Nephron (organoid): ENCODE measurements at regions not wholly inside any gene's neighbourhood (a gene's known extent, or its start where the extent isn't known, plus 50 kb on each side); places are given as distances from the start of the nearest gene placed in this dataset.

ENCODE experiments used
- H3K27ac Mint-ChIP-seq, 3 experiments: 2 replicates each; pipeline ENCODE4 v1.8.0; 2020; ENCODE audit warnings: mixed read lengths in 3 of 3, mild to moderate bottlenecking in 2 of 3, moderate library complexity in 1 of 3
- H3K27me3 Mint-ChIP-seq: 2 replicates; pipeline ENCODE4 v1.8.0; 2021; ENCODE audit warnings: low read depth, mild to moderate bottlenecking, moderate library complexity, mixed read lengths
- H3K36me3 Mint-ChIP-seq: 2 replicates; pipeline ENCODE4 v1.8.0; 2020; ENCODE audit warnings: low read depth, mixed read lengths
- H3K4me1 Mint-ChIP-seq: 2 replicates; pipeline ENCODE4 v1.8.0; 2020; ENCODE audit warnings: mixed read lengths
- H3K4me3 Mint-ChIP-seq, 3 experiments: 2 replicates each; pipeline ENCODE4 v1.8.0; 2020; ENCODE audit warnings: mild to moderate bottlenecking in 3 of 3, mixed read lengths in 3 of 3, moderate library complexity in 2 of 3
- H3K9me3 Mint-ChIP-seq: 2 replicates; pipeline ENCODE4 v1.8.0; 2020; ENCODE audit warnings: mixed read lengths
- TF ChIP-seq, protein P1 (sequence below), 3 experiments: fragments of 200-600 bp; sonication (generic); IDR thresholded peaks; one replicate each; pipeline ENCODE4 v1.5.0; 2021; ENCODE audit warnings: antibody characterized with exemption in 3 of 3; ENCODE audit not compliant: unreplicated experiment in 3 of 3

DNA sequence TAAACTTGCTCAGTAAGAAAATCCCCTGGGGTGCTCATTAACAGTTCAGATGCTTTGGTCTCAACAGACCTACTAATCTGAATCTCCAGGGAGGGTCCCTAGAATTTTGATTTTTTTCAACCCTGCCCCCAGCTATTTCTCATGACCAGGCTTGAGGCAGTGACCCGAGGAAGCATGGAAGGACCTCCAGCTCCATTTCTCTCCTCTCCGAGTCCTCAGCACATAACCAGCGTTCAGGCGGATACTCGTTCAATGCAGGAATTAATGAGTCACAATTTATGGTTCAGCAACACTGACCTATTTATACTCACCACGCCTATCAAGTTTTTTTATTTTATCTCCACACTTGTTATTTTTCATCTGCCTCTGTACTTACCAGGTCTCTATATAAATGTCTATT lies 369.2 kb upstream of the CDH4 start:
- Mint-ChIP-seq H3K4me3 (no peak overlapping the region), H3K36me3 (no peaks in the 10 kb centered on the region), H3K4me1 (no peaks in the 10 kb centered on the region), H3K27ac (no peak overlapping the region), H3K9me3 (peaks cover under 1% of the 10 kb centered on the region), H3K27me3 (peaks cover 15% of the 10 kb centered on the region)
- TF ChIP-seq, protein P1, sequence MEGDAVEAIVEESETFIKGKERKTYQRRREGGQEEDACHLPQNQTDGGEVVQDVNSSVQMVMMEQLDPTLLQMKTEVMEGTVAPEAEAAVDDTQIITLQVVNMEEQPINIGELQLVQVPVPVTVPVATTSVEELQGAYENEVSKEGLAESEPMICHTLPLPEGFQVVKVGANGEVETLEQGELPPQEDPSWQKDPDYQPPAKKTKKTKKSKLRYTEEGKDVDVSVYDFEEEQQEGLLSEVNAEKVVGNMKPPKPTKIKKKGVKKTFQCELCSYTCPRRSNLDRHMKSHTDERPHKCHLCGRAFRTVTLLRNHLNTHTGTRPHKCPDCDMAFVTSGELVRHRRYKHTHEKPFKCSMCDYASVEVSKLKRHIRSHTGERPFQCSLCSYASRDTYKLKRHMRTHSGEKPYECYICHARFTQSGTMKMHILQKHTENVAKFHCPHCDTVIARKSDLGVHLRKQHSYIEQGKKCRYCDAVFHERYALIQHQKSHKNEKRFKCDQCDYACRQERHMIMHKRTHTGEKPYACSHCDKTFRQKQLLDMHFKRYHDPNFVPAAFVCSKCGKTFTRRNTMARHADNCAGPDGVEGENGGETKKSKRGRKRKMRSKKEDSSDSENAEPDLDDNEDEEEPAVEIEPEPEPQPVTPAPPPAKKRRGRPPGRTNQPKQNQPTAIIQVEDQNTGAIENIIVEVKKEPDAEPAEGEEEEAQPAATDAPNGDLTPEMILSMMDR (IDR thresholded peaks at IDR 0.05; ENCODE audit: unreplicated experiment in 3 of 3) = no peak

DNA sequence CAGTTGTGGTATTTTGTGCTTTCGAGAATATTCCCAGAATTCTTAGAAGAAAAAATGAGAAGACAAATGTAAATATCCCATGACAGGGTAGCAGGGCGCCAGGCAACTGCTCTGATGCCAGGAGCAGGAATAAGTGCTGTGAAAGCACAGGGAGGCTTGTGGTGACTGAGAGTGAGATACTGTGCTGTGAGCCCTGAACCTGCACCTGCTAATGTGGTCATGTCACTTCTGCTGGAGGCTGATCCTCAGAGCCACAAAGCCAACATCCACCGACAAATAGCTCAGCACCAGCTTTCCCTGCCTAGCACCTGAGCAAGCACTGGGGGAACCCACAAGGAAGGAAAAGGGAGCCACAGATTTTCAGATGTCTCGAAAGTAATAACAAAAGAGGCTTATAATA lies 368.6 kb upstream of the CDH4 start:
- H3K9me3 Mint-ChIP-seq = no peaks in the 10 kb centered on the region
- H3K4me3 Mint-ChIP-seq = no peak overlapping the region
- TF ChIP-seq, protein P1 (IDR thresholded peaks at IDR 0.05; ENCODE audit: unreplicated experiment in 3 of 3) = no peak
- peaks cover 15% of the 10 kb centered on the region for H3K27me3 Mint-ChIP-seq
- H3K4me1 Mint-ChIP-seq = no peaks in the 10 kb centered on the region
- H3K36me3 Mint-ChIP-seq = no peaks in the 10 kb centered on the region
- H3K27ac Mint-ChIP-seq = no peak overlapping the region

DNA sequence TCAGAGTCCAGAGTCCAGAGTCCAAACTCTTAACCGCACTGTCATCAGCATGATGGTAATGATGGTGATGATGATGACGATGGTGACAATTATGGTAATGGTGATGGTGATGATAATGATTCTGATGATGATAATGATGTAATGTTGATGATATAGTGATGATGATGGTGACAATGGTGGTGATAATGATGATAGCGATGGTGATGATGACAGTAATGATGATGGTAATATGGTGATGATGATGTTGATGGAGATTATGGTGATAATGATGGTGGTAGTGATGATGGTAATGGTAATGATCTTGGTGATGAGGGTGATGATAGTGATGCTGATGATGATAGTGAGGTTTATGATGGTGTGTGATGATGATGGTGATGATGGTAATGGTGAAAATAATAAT lies 367.8 kb upstream of the CDH4 start:
- no peaks in the 10 kb centered on the region for H3K9me3 Mint-ChIP-seq
- H3K4me1 Mint-ChIP-seq = no peaks in the 10 kb centered on the region
- peaks cover 10% of the 10 kb centered on the region for H3K27me3 Mint-ChIP-seq
- no peak overlapping the region for H3K27ac Mint-ChIP-seq
- H3K36me3 Mint-ChIP-seq = no peaks in the 10 kb centered on the region
- TF ChIP-seq, protein P1 (IDR thresholded peaks at IDR 0.05; ENCODE audit: unreplicated experiment in 3 of 3) = no peak
- no peak overlapping the region for H3K4me3 Mint-ChIP-seq

DNA sequence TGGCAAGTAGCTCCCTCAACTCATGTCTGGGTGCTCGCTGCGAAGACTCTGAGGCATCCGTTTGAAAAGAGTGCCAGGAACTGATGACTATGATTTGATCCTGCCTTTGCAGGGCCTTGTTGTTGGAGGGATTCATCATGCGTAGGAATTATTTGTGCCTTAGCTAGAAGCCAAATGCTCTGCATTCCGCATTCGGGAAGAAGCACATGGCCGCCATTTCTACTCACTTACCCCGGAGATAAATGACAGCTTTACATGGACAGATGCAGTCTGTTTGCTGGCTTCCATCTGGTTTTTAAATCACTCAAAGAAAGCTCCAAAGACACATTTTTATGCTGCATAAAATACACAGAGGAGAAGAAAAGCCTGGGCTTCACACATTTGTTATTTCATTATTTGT lies 363.3 kb upstream of the CDH4 start:
- TF ChIP-seq, protein P1 (IDR thresholded peaks at IDR 0.05; ENCODE audit: unreplicated experiment in 3 of 3) = no peak
- H3K36me3 Mint-ChIP-seq = no peaks in the 10 kb centered on the region
- H3K27ac Mint-ChIP-seq = no peak overlapping the region
- H3K27me3 Mint-ChIP-seq = peaks cover 13% of the 10 kb centered on the region
- no peaks in the 10 kb centered on the region for H3K4me1 Mint-ChIP-seq
- no peak overlapping the region for H3K4me3 Mint-ChIP-seq
- no peaks in the 10 kb centered on the region for H3K9me3 Mint-ChIP-seq

DNA sequence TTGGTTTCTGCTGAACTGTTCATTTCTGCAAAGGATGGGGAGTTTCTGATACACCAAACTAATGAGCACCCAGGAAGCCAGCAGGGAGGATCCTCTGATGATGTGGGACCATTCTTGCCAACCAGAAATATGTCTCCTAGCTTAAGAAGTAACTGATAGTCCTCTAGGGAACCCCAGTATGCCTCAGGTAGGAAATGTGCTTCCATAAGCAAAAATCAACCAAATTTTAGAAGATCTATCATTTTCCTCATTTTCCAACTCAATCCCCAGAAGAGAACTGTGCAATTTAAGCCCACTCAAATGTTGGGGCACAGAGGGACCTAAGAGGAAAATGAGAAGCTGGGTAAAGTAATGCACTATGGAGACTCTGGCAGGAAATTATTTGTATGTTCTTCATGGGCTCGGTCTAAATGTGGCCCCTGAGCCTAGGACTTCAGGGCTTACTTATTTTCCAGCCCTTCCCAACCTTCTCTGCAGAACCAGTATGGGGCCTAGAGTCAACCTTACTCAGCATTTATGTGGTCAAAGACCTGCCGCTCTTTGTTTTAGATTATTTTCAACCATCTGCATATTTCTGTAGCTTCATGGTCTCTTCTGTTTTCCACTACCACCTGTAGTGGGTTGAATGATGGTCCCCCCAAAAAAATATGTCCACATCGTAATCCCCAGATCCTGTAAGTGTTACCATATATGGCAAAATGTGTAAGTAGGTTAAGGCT lies 359.8 kb upstream of the CDH4 start:
- TF ChIP-seq, protein P1 (IDR thresholded peaks at IDR 0.05; ENCODE audit: unreplicated experiment in 3 of 3) = no peak
- H3K4me3 Mint-ChIP-seq = no peak overlapping the region
- H3K27me3 Mint-ChIP-seq = peaks cover 8% of the 10 kb centered on the region
- H3K36me3 Mint-ChIP-seq = no peaks in the 10 kb centered on the region
- no peaks in the 10 kb centered on the region for H3K9me3 Mint-ChIP-seq
- H3K27ac Mint-ChIP-seq = no peak overlapping the region
- H3K4me1 Mint-ChIP-seq = no peaks in the 10 kb centered on the region

DNA sequence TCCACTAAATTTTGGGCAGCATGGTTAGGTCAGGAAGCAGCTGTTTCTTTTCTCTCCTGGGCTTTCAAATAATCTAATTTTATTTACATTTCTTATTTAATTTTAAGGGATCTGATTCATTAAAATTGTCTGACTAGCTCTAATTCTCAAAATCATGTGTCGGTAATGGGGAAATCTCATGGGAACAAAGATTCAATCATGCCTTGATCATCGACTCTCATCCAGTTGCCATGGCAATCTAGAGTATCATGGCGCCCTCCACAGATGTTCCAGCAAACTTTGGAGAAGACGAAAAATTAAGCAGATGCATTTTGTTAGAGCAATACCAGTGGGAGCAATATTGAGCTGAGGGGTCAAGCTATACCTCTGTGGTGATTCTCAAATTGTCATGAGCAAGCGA lies 358.0 kb upstream of the CDH4 start:
- Mint-ChIP-seq H3K36me3 (no peaks in the 10 kb centered on the region), H3K27ac (no peak overlapping the region), H3K4me3 (no peak overlapping the region), H3K27me3 (peaks cover 8% of the 10 kb centered on the region), H3K9me3 (no peaks in the 10 kb centered on the region), H3K4me1 (no peaks in the 10 kb centered on the region)
- TF ChIP-seq, protein P1 (IDR thresholded peaks at IDR 0.05; ENCODE audit: unreplicated experiment in 3 of 3) = no peak
